ENCODE measurements at regions not wholly inside any gene's neighbourhood (a gene's known extent, or its start where the extent isn't known, plus 50 kb on each side); places are given as distances from the start of the nearest gene placed in this dataset.

GRCh38 chr3:87503900-87504498, 227.6 kb upstream of the POU1F1 start:
- H3K27ac ChIP-seq: no peak overlapping the region
- TF ChIP-seq CTCF (IDR thresholded peaks at IDR 0.05): peak; percentile 79
- TF ChIP-seq ZFX (IDR thresholded peaks at IDR 0.05; ENCODE audit: borderline replicate concordance): no peak

DNA sequence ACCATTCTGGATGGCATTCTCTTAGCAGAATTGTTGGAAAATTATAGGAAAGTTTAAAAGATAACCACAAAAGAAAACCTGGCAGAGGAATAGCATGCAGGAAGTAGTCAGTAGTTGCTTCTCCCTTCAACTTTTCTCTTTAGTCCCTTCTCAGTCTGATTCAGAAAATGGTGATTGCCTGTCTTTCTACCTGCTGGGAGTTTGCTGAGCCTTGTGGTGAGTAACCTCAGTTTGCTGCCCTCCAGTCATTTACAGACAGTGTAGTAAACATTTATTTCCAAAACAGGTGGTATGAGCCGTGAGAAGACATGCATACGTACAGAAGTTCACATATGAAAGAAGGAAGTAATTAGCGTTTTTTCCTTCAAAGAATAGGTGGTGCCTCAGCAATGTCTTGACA, 224.7 kb upstream of the POU1F1 start:
- TF ChIP-seq ZFX (IDR thresholded peaks at IDR 0.05; ENCODE audit: borderline replicate concordance) (no peak), CTCF (IDR thresholded peaks at IDR 0.05) (no peak)
- no peak overlapping the region for H3K27ac ChIP-seq

- no peak for TF ChIP-seq ZFX (IDR thresholded peaks at IDR 0.05; ENCODE audit: borderline replicate concordance)
- no peak for TF ChIP-seq CTCF (IDR thresholded peaks at IDR 0.05)
- H3K27ac ChIP-seq: no peak overlapping the region
Measured at GRCh38 chr3:87498358-87499080, 222.1 kb upstream of the POU1F1 start.

DNA sequence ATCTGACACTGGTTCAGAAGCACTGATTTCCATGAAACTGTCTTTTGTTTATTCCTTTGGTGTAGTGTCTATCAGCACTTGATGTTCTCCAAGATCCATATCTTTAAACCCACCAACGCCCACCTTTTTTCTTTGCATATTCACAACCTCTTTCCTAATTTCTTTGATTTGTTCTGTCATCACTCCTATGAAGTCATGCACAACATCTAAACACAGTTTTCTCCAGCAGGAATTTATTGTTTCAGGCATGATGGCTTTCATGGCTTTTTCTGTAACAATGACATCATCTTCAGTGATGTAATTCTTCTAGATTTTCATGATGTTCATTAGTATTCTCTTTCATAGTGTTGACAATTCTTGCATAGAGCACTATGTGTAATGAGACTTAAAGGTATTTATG, 219.6 kb upstream of the POU1F1 start:
- no peak overlapping the region for H3K27ac ChIP-seq
- TF ChIP-seq ZFX (IDR thresholded peaks at IDR 0.05; ENCODE audit: borderline replicate concordance) (no peak), CTCF (IDR thresholded peaks at IDR 0.05) (no peak)

- TF ChIP-seq CTCF (IDR thresholded peaks at IDR 0.05) (no peak), ZFX (IDR thresholded peaks at IDR 0.05; ENCODE audit: borderline replicate concordance) (no peak)
- no peak overlapping the region for H3K27ac ChIP-seq
Measured at GRCh38 chr3:87494264-87494663, 217.9 kb upstream of the POU1F1 start.

DNA sequence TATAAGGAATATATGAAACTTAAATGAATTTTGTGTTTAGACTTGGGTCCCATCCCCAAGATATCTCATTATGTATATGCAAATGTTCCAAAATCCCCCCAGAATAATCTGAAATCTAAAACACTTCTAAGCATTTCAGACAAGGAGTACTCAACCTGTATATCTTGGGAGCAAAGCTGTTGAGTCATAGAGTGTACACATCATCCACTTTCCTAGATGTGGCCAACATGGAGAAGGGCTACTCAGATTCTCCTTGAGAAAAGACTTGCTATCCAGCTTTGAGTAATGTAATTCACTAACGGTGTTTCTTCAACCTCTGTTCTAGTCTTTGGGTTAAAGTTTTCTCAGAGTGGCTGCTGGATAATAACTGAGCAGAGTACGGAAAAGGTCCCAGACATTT, 215.5 kb upstream of the POU1F1 start:
- TF ChIP-seq ZFX (IDR thresholded peaks at IDR 0.05; ENCODE audit: borderline replicate concordance) (no peak), CTCF (IDR thresholded peaks at IDR 0.05) (no peak)
- H3K27ac ChIP-seq: no peak overlapping the region

DNA sequence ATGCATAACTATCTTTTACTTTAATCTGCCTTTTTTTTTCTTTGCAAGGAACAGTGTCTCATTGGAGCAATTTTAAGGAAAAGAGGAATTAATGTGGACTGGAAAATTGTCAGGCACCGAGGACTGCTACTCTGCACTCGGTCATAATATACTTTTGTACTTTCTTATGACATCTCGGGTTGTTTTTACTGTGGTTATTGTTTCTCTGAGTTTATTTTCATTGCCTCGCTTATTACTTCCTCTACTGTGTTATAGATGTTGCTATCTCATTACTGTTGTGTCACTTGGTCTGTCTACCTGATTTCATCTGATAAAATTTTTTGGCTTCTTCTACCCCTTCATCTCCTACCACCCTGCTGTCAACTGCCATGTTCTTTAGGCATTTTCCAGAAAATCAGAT, 213.5 kb upstream of the POU1F1 start:
- no peak overlapping the region for H3K27ac ChIP-seq
- no peak for TF ChIP-seq CTCF (IDR thresholded peaks at IDR 0.05)
- TF ChIP-seq ZFX (IDR thresholded peaks at IDR 0.05; ENCODE audit: borderline replicate concordance): no peak
